ENCODE measurements at regions not wholly inside any gene's neighbourhood (a gene's known extent, or its start where the extent isn't known, plus 50 kb on each side); places are given as distances from the start of the nearest gene placed in this dataset.

DNA sequence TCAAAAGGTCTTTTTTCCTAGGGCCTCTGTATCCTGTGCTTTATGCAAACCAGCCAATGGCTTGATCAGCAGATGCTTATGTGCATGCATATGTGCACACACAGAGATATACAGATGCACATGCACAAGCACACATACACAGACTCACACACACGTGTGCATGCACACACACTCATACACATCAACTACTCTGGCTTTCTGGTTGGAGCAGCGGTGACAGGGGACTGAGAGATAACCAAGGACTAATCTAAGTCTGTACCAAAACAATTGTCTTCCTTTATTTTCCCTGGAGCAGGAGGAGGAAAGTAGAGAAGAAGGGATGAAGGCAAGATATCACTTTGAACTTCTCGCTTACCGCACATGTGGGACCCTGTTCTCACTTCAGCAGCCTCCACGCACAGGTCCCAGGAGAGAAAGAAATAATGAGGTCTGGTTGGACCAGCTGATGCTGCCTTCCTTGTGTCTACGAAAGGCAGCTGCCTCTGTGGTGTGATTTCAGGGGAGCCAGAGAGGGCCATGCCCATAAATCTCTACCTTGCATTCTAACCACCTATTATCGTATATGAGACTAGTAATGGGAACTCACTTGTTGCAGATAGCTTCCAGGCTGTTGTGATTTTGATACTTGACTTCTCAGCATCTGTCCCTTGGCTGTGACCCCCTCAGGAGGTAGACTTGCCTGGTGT is 338.0 kb downstream of the EN1 start:
- DNase-seq (ENCODE audit: low spot score): no peak

DNA sequence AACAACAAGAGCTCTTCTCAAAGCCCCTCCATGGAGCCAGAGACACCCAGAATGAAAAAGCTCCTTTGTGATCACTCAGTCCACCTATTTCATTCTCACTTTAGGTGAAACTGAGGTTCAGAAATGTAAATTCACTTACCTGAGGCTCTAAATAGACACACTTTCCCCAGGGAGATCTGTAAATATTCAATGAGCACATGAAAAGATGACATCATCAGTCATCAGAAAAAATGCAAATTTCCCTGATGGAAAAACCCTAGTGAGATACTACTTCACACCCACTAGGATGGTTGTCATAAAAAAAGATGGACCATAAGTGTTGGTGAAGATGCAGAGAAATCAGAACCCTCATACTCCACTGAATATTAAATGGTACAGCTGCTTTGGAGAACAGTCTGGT is 339.2 kb downstream of the EN1 start:
- DNase-seq (ENCODE audit: low spot score): no peak

- no peak for DNase-seq (ENCODE audit: low spot score)
Observed at GRCh38 chr2:118505436-118505835, 342.0 kb downstream of the EN1 start.

GRCh38 chr2:118502106-118502505 is 345.3 kb downstream of the EN1 start:
- no peak for DNase-seq (ENCODE audit: low spot score)

GRCh38 chr2:118498943-118499342 is 348.5 kb downstream of the EN1 start:
- DNase-seq (ENCODE audit: low spot score): no peak

- no peak for DNase-seq (ENCODE audit: low spot score)
Observed at GRCh38 chr2:118496870-118497611, 350.4 kb downstream of the EN1 start.

DNA sequence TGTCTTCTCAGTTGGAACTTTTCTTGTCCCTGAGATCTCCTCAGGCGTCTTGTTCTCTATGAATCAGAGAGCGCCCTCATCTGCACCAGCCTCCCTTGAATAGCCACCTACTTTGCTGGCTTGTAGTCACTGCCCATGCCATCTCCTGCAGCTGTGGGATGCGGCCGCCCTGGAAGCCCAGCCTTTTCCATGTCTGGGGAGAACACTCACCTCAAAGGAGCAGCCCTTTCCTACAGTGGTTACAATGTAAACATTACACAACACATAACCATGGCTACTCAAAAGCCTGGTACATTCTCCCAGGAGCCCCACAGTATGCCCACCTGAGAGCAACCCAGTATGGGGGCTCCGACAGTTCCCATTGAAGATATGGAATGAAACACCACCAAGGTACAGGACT is 351.0 kb downstream of the EN1 start:
- no peak for DNase-seq (ENCODE audit: low spot score)

DNA sequence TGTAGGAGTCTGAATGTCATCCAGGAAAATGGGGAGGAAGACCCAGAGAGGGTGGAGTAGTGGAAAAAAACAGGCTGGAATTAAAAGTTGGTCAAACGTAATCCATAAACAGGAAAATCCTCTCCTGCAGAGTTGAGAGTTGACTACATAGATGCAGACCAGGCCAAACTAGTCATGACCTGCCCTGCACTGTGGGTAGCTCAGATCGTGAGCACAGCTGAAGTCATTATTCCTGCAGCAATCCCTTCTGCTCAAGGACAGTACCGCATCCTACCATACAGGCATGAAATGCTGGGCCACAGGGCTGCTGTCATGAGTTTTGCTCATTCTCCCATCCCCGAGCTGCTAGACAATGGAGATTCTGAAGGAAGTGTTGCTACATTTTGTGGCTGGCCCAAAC is 352.2 kb downstream of the EN1 start:
- DNase-seq (ENCODE audit: low spot score): no peak

DNA sequence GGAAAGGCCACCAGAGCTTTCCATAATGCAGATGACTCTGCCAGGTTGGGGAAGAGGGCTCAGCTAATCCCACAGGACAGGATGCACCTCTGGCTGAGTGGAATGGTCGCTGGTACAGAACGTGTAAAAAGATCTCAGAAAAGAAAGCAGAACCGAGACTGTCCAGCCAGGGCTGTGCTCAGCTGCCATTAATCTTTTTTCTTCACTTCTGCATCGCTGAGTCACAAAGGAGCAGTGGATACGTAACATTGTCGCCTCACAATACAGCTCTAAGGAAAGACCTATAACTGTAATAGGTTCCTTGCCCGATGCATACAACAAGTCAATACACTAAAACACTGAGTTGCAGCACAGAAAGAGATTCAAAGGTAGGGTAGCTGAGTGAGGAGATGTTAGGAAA is 354.2 kb downstream of the EN1 start:
- DNase-seq (ENCODE audit: low spot score): no peak

DNA sequence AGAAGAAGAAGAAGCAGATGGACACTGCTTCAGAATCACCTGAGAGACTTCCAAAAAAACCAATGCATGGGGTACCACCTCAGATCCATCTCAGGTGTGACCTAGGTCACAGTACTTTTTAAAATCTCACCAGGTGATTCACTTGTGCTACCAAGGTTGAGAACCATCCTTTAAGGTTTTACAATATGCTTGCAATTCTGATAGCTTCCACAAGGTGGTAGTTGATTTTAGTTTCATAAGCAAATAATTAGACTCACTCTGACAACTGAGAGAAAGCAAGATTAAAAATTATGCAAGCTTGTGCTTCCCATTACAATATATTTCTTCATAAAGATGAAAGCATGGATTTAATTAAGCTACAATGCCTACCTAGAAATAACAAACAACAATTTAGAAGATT is 355.1 kb downstream of the EN1 start:
- DNase-seq (ENCODE audit: low spot score): no peak

DNA sequence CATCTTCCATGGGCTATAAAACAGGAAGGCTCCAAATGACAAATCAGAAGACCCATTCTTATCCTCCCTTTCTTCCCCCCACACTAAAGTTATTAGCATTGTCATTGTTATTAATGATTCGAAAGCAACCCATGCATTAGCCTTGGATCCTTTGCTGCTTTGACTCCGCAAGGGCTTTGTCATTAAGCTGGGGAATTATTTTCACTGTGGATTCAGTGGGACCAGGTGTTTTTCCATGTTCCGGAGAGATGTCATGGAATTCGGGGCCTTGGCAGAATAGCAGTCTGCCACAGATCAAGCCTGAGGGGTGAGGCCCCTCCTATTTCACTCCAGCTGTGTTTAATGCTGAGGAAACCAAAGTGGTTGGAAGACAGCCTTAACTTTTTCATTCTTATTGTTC is 357.1 kb downstream of the EN1 start:
- DNase-seq (ENCODE audit: low spot score): no peak

GRCh38 chr2:118489712-118490299 is 357.6 kb downstream of the EN1 start:
- no peak for DNase-seq (ENCODE audit: low spot score)

GRCh38 chr2:118481299-118481698 is 366.1 kb downstream of the EN1 start:
- DNase-seq (ENCODE audit: low spot score): no peak

DNA sequence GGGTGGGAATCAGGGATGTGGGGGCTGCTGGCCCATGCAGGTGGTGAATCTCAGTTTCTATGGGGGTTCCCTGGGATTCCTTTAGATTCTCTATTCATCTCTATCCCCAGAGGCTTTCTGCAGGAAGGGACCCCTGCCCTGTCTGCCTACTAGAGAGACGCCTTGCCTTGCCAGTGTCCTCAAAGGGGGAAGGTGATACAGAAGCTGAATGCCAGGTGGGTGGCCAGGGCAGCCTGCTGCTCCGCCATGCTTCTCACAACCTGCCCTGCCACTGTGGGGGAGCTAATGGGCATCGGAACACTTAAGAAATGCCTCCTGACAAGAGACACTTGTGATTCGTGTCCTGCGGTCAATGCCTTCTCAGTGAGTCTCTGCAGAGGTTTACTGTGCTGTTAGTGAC is 368.4 kb downstream of the EN1 start:
- no peak for DNase-seq (ENCODE audit: low spot score)

GRCh38 chr2:118477111-118477862 is 370.2 kb downstream of the EN1 start:
- DNase-seq (ENCODE audit: low spot score): no peak

DNA sequence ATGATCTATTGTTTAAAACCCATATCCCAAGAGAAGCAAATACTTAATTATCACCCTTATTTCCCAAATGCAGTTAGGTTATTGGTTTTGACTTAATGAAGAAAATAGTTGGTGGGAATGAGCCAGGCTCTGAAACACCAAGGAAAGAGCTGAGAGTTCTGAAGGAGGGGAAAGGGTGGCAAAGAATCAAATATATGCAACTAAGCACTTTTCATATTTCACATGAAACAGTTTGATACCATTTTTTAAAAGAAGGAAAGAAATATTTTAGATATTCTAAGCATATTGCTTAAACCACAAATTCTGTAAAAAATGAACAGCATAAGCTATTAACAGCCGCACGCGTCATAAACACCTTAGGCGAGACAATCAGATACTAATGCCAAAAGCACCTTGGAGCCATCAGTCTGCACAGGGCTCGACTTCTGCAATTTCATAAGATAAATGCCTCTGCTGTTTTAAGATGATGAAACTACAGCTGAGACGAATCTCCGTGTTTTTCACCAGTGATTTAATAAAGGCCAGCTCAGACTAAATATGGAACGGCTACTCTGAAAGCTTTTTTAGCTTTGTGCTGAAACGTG is 371.7 kb downstream of the EN1 start:
- no peak for DNase-seq (ENCODE audit: low spot score)

DNA sequence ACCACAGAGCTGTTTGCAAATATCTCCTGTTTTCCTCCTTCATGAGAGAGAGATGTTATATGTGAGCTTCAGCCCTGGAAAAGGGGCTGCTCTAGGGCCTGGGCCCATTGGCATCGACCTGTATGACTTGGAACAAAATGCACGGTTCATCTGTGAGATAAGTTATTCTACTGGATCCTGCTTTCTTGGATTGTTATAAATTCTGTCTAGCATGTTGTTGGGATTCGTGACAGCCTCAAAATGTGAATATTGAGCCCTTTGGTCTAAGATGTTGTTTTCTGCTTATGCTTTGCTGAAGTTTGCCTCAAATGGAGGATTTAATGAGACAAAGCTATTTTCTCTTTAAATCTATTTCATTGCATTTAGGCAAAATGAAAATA is 372.9 kb downstream of the EN1 start:
- no peak for DNase-seq (ENCODE audit: low spot score)

DNA sequence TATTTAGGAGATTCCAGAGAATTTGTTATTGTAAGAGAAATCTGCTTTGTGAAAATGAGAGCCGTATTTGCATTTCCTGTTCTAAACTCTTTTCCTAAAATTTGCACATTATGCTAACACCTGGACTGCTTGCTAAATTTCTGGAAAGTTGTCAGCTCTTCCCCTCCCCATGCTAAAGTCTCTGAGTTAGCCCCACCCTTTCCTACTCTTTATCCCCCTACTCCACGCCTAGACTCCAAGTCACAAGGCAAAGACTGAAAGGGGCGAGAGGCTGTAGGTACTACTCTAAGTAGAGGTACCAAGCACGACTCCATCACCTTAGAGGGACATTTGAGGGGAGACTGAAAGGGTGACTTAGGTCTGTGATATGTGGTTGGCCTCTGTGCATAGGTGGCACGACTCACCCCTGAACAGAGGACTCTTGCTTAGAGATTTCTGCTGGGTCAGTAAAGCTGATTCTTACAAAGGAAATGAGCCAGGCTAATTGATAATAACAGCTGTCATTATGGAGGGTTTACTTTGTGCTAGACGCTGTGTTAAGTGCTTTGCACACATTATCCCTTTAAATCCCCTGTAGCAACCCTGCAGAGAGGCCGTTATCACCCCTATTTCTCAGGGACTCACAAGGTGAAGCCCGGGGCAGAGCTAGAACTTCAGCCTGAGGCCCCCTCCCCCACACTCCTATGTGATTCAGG is 373.5 kb downstream of the EN1 start:
- no peak for DNase-seq (ENCODE audit: low spot score)

- no peak for DNase-seq (ENCODE audit: low spot score)
Observed at GRCh38 chr2:118473241-118473640, 374.2 kb downstream of the EN1 start.

- DNase-seq (ENCODE audit: low spot score): no peak
Observed at GRCh38 chr2:118470297-118470696, 377.2 kb downstream of the EN1 start.

GRCh38 chr2:118469103-118469502 is 378.3 kb downstream of the EN1 start:
- DNase-seq (ENCODE audit: low spot score): no peak
